Esophagus squamous epithelium (tissue), 5 donors: ENCODE measurements at regions not wholly inside any gene's neighbourhood (a gene's known extent, or its start where the extent isn't known, plus 50 kb on each side); places are given as distances from the start of the nearest gene placed in this dataset.

ENCODE experiments used
- DNase-seq: peaks from one replicate; lab custom pipeline; 2025; lab: John Stamatoyannopoulos, UW
- H3K27ac ChIP-seq, 4 donors: fragments of 200-600 bp; sonication (generic); one replicate each; pipeline ENCODE4 v1.5.1; 2016 to 2019; ENCODE audit warnings: mild to moderate bottlenecking in 1 of 4
- H3K27me3 ChIP-seq, 4 donors: fragments of 200-600 bp; sonication (generic); 1 replicate in 3 of 4; 2 replicates in 1 of 4; pipeline versions ENCODE4 v1.5.1 to v1.6.0; 2017 to 2021; ENCODE audit warnings: antibody characterized with exemption in 1 of 4
- H3K36me3 ChIP-seq, 3 donors: fragments of 200-600 bp; sonication (generic); one replicate each; pipeline ENCODE4 v1.5.1; 2016 to 2019
- H3K4me1 ChIP-seq, 3 donors: fragments of 200-600 bp; sonication (generic); one replicate each; pipeline ENCODE4 v1.5.1; 2017 to 2019
- H3K4me3 ChIP-seq, 4 donors: fragments of 200-600 bp; sonication (generic); 1 replicate in 3 of 4; 2 replicates in 1 of 4; pipeline ENCODE4 v1.5.1; 2016 to 2019; ENCODE audit warnings: mild to moderate bottlenecking in 2 of 4, moderate library complexity in 1 of 4
- H3K9me3 ChIP-seq, 3 donors: fragments of 200-600 bp; sonication (generic); one replicate each; pipeline ENCODE4 v1.5.1; 2016 to 2019
- POLR2A ChIP-seq, 4 donors: fragments of 450-650 bp; IDR thresholded peaks; one replicate each; pipeline ENCODE4 v1.6.1; 2017; ENCODE audit warnings: antibody characterized with exemption in 4 of 4, mild to moderate bottlenecking in 4 of 4, moderate library complexity in 3 of 4
- WGBS, 2 donors: methylation state at CpG; one replicate each; pipeline ENCODE4 v1.1.5; 2018; 5-methylcytosine and 5-hydroxymethylcytosine counted together
- intact Hi-C: fragments of 100-400 bp; cut with DNase I; formaldehyde crosslinking; loops from one replicate; pipeline ENCODE4 v1.15.0; 2022
- small RNA-seq, 4 donors: library from RNA; depleted of rRNA; stranded (forward); fragments of <200 nt; gene quantifications; one replicate each; pipeline ENCODE3, GENCODE V24; 2016
- TF ChIP-seq, protein P1 (sequence below), 6 experiments: fragments of 450-650 bp in 4 of 6; fragments of 200-600 bp in 2 of 6; sonication (generic) in 2 of 6; IDR thresholded peaks; one replicate each; pipeline ENCODE4 v1.5.1; 2016 to 2019; ENCODE audit warnings: antibody characterized with exemption in 6 of 6, mild to moderate bottlenecking in 4 of 6, moderate library complexity in 4 of 6
- donor health status: DM: yes; HTN: yes; CAD: no.

DNA sequence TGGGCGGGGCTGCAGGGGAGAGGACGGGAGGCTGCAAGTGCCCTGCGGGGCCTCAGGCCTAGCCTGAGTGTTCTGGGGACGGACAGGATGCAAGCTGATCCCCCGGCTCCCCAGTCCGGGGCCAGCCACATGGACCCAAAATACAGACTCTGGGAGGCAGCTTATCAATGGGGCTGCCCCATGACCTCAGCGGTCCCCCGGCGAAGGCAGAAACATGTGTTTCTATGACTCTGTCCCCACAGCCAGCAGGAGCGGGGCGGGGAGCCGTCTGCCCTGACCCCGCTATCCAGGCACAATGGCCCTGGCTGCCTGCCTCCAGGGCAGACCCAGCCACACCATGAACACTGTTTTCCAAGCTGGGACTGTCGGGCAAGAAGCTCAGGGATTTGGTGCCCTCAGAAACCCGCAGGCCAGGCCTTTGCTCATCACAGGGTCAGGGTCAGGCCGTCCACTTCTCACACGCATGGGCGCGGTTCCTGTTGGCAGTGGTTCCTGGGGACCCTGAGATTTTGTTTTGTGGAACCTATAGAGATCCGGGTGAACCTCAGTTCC lies 75.0 kb downstream of the RFLNA start:
- WGBS, 2 donors, result 30 to 57% methylated on average over 2 to 6 of the region's 20 CpGs
- intact Hi-C loops, result no loop called here
- H3K27me3 ChIP-seq, result no peaks in the 10 kb centered on the region
- TF ChIP-seq, protein P1, sequence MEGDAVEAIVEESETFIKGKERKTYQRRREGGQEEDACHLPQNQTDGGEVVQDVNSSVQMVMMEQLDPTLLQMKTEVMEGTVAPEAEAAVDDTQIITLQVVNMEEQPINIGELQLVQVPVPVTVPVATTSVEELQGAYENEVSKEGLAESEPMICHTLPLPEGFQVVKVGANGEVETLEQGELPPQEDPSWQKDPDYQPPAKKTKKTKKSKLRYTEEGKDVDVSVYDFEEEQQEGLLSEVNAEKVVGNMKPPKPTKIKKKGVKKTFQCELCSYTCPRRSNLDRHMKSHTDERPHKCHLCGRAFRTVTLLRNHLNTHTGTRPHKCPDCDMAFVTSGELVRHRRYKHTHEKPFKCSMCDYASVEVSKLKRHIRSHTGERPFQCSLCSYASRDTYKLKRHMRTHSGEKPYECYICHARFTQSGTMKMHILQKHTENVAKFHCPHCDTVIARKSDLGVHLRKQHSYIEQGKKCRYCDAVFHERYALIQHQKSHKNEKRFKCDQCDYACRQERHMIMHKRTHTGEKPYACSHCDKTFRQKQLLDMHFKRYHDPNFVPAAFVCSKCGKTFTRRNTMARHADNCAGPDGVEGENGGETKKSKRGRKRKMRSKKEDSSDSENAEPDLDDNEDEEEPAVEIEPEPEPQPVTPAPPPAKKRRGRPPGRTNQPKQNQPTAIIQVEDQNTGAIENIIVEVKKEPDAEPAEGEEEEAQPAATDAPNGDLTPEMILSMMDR (IDR thresholded peaks at IDR 0.05), result no peak
- no peak for TF ChIP-seq POLR2A (IDR thresholded peaks at IDR 0.05)
- DNase-seq, result no peak
- H3K36me3 ChIP-seq, result peaks cover 12 to 77% (median 14%) of the 10 kb centered on the region in 3 donors
- peak overlapping the region; percentile 70 to 94 (median 86) for H3K27ac ChIP-seq
- H3K4me1 ChIP-seq, result peaks cover 27 to 73% (median 28%) of the 10 kb centered on the region in 3 donors
- no peaks in the 10 kb centered on the region for H3K9me3 ChIP-seq
- H3K4me3 ChIP-seq, result no peak overlapping the region

DNA sequence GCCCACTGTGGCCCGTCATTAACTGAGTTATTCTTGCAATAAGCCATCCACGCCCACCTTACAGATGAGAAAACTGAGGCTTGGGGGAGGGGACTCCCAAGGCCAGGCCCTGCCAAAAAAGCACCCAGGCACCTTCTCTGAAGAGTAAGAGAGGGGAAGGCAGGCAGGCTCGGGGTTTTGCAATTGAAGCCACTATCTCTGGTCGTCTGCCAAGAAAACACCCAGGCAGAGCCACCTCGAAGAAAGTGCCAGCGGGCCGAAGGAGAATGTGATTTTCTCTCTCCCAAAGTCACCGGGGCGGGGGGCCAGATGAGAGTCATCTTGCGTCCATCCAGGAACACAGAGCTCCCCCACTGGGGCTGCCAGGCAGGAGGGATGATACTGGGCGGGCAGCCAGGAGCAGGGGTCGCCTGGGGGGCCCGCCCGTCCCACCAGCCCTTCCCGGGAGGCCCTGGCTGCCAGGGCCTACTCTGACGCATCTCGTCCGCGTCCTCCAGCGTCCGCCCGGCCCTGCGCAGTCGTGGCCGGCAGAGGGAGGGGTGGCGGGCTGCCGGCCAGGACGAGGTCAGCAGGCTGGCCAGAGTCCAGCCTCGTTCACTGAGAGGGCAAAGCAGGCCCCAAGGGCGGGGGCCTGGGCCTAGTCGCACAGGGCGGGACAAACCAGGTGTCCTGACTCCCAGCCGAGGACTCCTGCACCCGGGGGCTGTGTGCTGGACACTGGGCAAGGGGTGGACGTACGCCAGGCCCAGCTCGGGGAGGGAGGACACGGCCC lies 74.3 kb downstream of the RFLNA start:
- H3K27me3 ChIP-seq, result no peaks in the 10 kb centered on the region
- peaks cover 27 to 80% (median 33%) of the 10 kb centered on the region in 3 donors for H3K4me1 ChIP-seq
- H3K9me3 ChIP-seq, result no peaks in the 10 kb centered on the region
- H3K4me3 ChIP-seq, result peak overlapping the region in 1 of 4 donors; percentile 39
- H3K27ac ChIP-seq, result peak overlapping the region; percentile 70 to 94 (median 86)
- intact Hi-C loops, result no loop called here
- 24 to 54% methylated on average over 2 to 4 of the region's 38 CpGs for WGBS, 2 donors
- DNase-seq, result no peak
- peaks cover 8 to 77% (median 12%) of the 10 kb centered on the region in 3 donors for H3K36me3 ChIP-seq
- TF ChIP-seq, protein P1 (IDR thresholded peaks at IDR 0.05), result peak in 3 of 6 experiments; percentile 35 to 40 (median 37)
- TF ChIP-seq POLR2A (IDR thresholded peaks at IDR 0.05), result no peak

DNA sequence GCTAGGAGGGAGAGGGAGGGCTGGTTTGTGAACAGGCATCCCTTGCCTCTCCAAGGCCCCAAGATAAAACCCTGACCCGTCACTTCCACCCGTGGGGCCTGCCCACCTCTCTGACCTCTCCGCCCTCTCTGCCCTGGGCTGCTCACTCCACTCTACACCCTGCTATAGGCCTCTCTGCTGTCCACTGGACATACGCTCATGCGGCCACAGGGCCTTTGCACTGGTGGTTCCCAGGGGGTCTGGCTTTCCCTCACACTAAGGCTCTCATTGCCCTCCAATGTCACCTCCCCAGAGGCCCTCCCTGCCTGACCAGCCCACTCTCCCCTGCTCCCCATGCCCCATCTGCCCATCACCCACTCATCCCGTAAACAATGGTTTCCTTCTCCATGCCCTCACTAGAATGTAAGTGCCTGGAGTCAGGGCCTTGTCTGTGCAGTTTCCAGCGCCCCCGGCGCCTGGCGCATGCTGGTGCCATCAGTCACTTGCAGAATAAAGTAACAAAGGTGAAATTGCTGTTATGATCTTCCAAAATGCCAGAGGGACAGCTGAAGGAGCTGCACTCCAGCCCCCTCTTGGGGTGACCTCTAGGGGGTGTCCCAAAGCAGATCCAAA lies 73.6 kb downstream of the RFLNA start:
- Histone ChIP-seq H3K36me3 (peaks cover 8 to 77% (median 12%) of the 10 kb centered on the region in 3 donors), H3K4me1 (peaks cover 27 to 87% (median 36%) of the 10 kb centered on the region in 3 donors), H3K27ac (peak overlapping the region; percentile 70 to 94 (median 86)), H3K9me3 (no peaks in the 10 kb centered on the region), H3K4me3 (no peak overlapping the region), H3K27me3 (no peaks in the 10 kb centered on the region)
- no peak for DNase-seq
- intact Hi-C loops, result no loop called here
- WGBS, 2 donors, result 87 to 89% methylated on average over 9 to 10 of the region's 10 CpGs
- TF ChIP-seq, protein P1 (IDR thresholded peaks at IDR 0.05), result no peak
- no peak for TF ChIP-seq POLR2A (IDR thresholded peaks at IDR 0.05)

DNA sequence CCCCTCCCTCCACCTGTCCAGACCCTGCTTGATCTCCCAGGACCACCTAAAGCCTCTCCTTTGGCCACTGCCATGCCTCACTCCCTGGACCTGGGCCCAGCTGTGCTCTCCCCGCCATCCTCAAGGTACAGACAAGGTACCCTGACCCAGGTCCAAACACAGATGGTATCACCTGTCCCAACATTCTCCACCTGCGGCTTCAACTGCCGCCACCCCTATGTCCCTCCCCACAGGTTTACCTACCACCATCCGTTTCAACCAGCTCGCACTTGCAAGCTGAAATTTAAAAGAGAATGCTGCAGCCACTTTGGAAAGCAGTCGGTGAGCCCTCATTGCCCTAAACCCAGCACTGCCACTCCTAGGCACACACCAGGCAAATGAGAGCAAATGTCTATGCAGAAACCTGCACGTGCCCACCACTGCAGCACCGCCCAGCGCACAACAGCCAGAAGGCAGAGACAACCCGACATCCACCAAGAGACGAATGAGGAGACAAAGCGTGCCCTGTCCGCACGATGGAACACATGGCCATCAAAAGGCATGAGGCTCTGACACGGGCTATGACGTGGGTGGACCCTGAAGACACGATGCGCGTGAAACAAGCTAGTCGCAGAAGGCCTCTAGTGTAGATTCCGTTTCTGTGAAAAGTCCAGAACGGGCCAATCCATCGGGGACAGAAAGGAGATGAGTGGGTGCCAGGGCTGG lies 71.0 kb downstream of the RFLNA start:
- no peak overlapping the region for H3K4me3 ChIP-seq
- H3K9me3 ChIP-seq, result no peaks in the 10 kb centered on the region
- peaks cover 27 to 92% (median 42%) of the 10 kb centered on the region in 3 donors for H3K4me1 ChIP-seq
- H3K27me3 ChIP-seq, result no peaks in the 10 kb centered on the region
- intact Hi-C loops, result no loop called here
- peaks cover 0 to 77% (median 0%) of the 10 kb centered on the region in 3 donors for H3K36me3 ChIP-seq
- TF ChIP-seq POLR2A (IDR thresholded peaks at IDR 0.05), result no peak
- TF ChIP-seq, protein P1 (IDR thresholded peaks at IDR 0.05), result no peak
- WGBS, 2 donors, result 80 to 89% methylated on average over 17 to 22 of the region's 23 CpGs
- H3K27ac ChIP-seq, result no peak overlapping the region
- DNase-seq, result no peak

Small RNA genes lying in the stretch of these regions (small RNA-seq; reads per million reads assigned to genes)
- gene AC073916.1, result 0 reads per million in 4 donors
